ENCODE measurements at regions not wholly inside any gene's neighbourhood (a gene's known extent, or its start where the extent isn't known, plus 50 kb on each side); places are given as distances from the start of the nearest gene placed in this dataset.

GRCh38 chr13:40319699-40320579, 346.5 kb downstream of the FOXO1 start:
- Histone ChIP-seq H2AFZ (ENCODE audit: low read length) (no peak overlapping the region), H3K36me3 (replicated peaks in 1 of 2; ENCODE audit: control insufficient read depth in 2 of 2, insufficient read depth in 2 of 2, low read length in 2 of 2) (no peaks in the 10 kb centered on the region), H3K4me3 (ENCODE audit: low read length in 2 of 2) (no peak overlapping the region), H3K9me3 (replicated peaks in 1 of 2; ENCODE audit: control insufficient read depth in 2 of 2, insufficient read depth in 1 of 2, low read depth in 1 of 2, low read length in 2 of 2) (peaks cover 3 to 8% of the 10 kb centered on the region in 2 donors), H3K18ac (ENCODE audit: low read length) (no peak overlapping the region), H3K23ac (ENCODE audit: low read depth, low read length, poor library complexity) (no peak overlapping the region), H3K4me2 (ENCODE audit: insufficient read depth, low read length, poor library complexity, severe bottlenecking) (no peak overlapping the region), H2BK12ac (ENCODE audit: low read length) (no peak overlapping the region), H4K91ac (ENCODE audit: low read depth, low read length, poor library complexity) (no peak overlapping the region), H3K9ac (ENCODE audit: low read depth, low read length, poor library complexity) (no peak overlapping the region), H2AK5ac (ENCODE audit: low read depth, low read length) (no peak overlapping the region), H3K14ac (ENCODE audit: low read length) (no peak overlapping the region), H2BK15ac (ENCODE audit: low read length) (no peak overlapping the region), H3K79me1 (ENCODE audit: low read depth, low read length) (no peaks in the 10 kb centered on the region), H3K4me1 (ENCODE audit: control insufficient read depth in 2 of 2, insufficient read depth in 1 of 2, low read depth in 1 of 2, low read length in 2 of 2) (peaks cover 0 to 5% of the 10 kb centered on the region in 2 donors), H3K27ac (replicated peaks; ENCODE audit: low read length) (no peak overlapping the region), H3K4ac (ENCODE audit: low read length) (no peak overlapping the region), H4K8ac (ENCODE audit: low read depth, low read length) (no peak overlapping the region), H2BK120ac (ENCODE audit: low read depth, low read length) (no peak overlapping the region), H3K27me3 (ENCODE audit: control insufficient read depth in 3 of 3, insufficient read depth in 3 of 3, low read depth in 1 of 3, low read length in 3 of 3) (no peaks in the 10 kb centered on the region), H2BK5ac (ENCODE audit: low read length) (no peak overlapping the region)
- no CpG with 5 or more reads among the region's 3 CpGs for WGBS, 2 donors (ENCODE audit: extremely low coverage in 2 of 2, insufficient read length in 2 of 2, insufficient replicate concordance in 1 of 2)
- no peak for DNase-seq (ENCODE audit: low spot score)

DNA sequence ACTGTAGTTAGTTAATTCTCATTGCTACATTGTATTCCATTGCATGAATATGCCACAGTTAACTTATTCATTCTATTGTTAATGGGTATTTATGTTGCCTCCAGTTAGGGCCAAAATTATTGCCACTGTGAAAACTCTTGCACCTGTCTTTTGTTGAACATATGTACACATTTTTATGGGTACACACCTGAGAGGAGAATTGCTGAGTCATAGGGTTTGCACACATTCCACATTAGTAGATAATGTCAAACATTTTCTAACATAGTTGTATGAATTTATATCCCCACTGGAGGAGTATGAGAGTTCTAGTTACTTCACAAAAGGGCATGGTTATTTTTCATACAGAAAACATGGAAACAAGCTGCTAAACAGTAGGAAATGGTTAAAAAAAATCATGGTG, 338.4 kb downstream of the FOXO1 start:
- no peak overlapping the region for H3K14ac ChIP-seq (ENCODE audit: low read length)
- no peak overlapping the region for H3K9ac ChIP-seq (ENCODE audit: low read depth, low read length, poor library complexity)
- H2BK12ac ChIP-seq (ENCODE audit: low read length) = no peak overlapping the region

DNA sequence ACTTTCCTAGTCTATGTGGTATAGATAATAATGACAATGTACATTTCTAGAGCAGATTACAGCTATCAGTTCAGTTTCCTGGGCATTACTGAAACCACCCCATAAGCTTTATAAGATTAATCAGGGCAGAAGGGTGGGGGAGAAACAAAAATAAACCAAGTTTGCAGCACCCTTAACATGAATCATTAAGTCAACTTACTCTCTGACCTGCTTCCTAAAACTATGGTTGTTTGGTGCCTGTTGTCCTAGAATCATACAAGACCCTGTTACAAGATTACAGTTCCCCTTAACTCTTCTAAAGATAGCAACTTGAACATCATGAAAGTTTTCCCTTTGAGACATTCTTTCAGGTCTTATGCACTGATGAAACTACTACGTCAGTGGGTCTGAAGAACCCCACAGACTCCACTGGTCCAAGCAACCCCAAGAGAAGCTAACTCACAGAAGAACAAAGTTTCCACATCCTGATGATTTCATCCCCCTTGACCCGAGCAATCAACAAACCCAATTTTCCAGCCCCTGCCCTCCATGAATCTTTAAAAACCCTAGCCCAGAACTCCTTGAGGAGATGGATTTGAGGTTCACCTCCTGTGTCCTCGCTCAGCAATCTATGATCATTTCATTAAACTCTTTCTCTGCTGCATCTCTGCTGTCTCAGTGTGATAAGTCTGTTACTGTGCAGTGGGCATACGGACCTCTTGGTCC, 336.5 kb downstream of the FOXO1 start:
- no peak for DNase-seq (ENCODE audit: low spot score)
- no peak overlapping the region for H4K91ac ChIP-seq (ENCODE audit: low read depth, low read length, poor library complexity)
- H3K23ac ChIP-seq (ENCODE audit: low read depth, low read length, poor library complexity) = no peak overlapping the region
- H3K4me3 ChIP-seq (ENCODE audit: low read length in 2 of 2) = no peak overlapping the region
- H2BK12ac ChIP-seq (ENCODE audit: low read length) = no peak overlapping the region
- no peak overlapping the region for H3K4ac ChIP-seq (ENCODE audit: low read length)
- H3K14ac ChIP-seq (ENCODE audit: low read length) = no peak overlapping the region
- no peak overlapping the region for H2BK120ac ChIP-seq (ENCODE audit: low read depth, low read length)
- no peak overlapping the region for H2AFZ ChIP-seq (ENCODE audit: low read length)
- H3K27me3 ChIP-seq (ENCODE audit: control insufficient read depth in 3 of 3, insufficient read depth in 3 of 3, low read depth in 1 of 3, low read length in 3 of 3) = no peaks in the 10 kb centered on the region
- no peak overlapping the region for H4K8ac ChIP-seq (ENCODE audit: low read depth, low read length)
- H3K79me1 ChIP-seq (ENCODE audit: low read depth, low read length) = no peaks in the 10 kb centered on the region
- WGBS, 2 donors (ENCODE audit: extremely low coverage in 2 of 2, insufficient read length in 2 of 2, insufficient replicate concordance in 1 of 2) = no CpG with 5 or more reads among the region's 4 CpGs
- no peak overlapping the region for H3K9ac ChIP-seq (ENCODE audit: low read depth, low read length, poor library complexity)
- H2BK15ac ChIP-seq (ENCODE audit: low read length) = no peak overlapping the region
- H3K27ac ChIP-seq (replicated peaks; ENCODE audit: low read length) = no peak overlapping the region
- H2BK5ac ChIP-seq (ENCODE audit: low read length) = no peak overlapping the region
- H3K4me2 ChIP-seq (ENCODE audit: insufficient read depth, low read length, poor library complexity, severe bottlenecking) = no peak overlapping the region
- peaks cover 4 to 5% of the 10 kb centered on the region in 2 donors for H3K4me1 ChIP-seq (ENCODE audit: control insufficient read depth in 2 of 2, insufficient read depth in 1 of 2, low read depth in 1 of 2, low read length in 2 of 2)
- peaks cover 0 to 3% of the 10 kb centered on the region in 2 donors for H3K9me3 ChIP-seq (replicated peaks in 1 of 2; ENCODE audit: control insufficient read depth in 2 of 2, insufficient read depth in 1 of 2, low read depth in 1 of 2, low read length in 2 of 2)
- H3K18ac ChIP-seq (ENCODE audit: low read length) = no peak overlapping the region
- no peak overlapping the region for H2AK5ac ChIP-seq (ENCODE audit: low read depth, low read length)
- no peaks in the 10 kb centered on the region for H3K36me3 ChIP-seq (replicated peaks in 1 of 2; ENCODE audit: control insufficient read depth in 2 of 2, insufficient read depth in 2 of 2, low read length in 2 of 2)

More for the DNA sequence above, 338.4 kb downstream of the FOXO1 start:
- Histone ChIP-seq H3K27me3 (ENCODE audit: control insufficient read depth in 3 of 3, insufficient read depth in 3 of 3, low read depth in 1 of 3, low read length in 3 of 3) (no peaks in the 10 kb centered on the region), H3K4me2 (ENCODE audit: insufficient read depth, low read length, poor library complexity, severe bottlenecking) (no peak overlapping the region), H2BK120ac (ENCODE audit: low read depth, low read length) (no peak overlapping the region), H4K91ac (ENCODE audit: low read depth, low read length, poor library complexity) (no peak overlapping the region), H3K4me3 (ENCODE audit: low read length in 2 of 2) (no peak overlapping the region), H3K4me1 (ENCODE audit: control insufficient read depth in 2 of 2, insufficient read depth in 1 of 2, low read depth in 1 of 2, low read length in 2 of 2) (peaks cover 0 to 3% of the 10 kb centered on the region in 2 donors), H3K27ac (replicated peaks; ENCODE audit: low read length) (no peak overlapping the region), H3K18ac (ENCODE audit: low read length) (no peak overlapping the region), H2AFZ (ENCODE audit: low read length) (no peak overlapping the region), H3K79me1 (ENCODE audit: low read depth, low read length) (no peaks in the 10 kb centered on the region), H2BK15ac (ENCODE audit: low read length) (no peak overlapping the region), H3K4ac (ENCODE audit: low read length) (no peak overlapping the region), H3K9me3 (replicated peaks in 1 of 2; ENCODE audit: control insufficient read depth in 2 of 2, insufficient read depth in 1 of 2, low read depth in 1 of 2, low read length in 2 of 2) (peaks cover 0 to 9% of the 10 kb centered on the region in 2 donors), H4K8ac (ENCODE audit: low read depth, low read length) (no peak overlapping the region), H3K36me3 (replicated peaks in 1 of 2; ENCODE audit: control insufficient read depth in 2 of 2, insufficient read depth in 2 of 2, low read length in 2 of 2) (no peaks in the 10 kb centered on the region), H3K23ac (ENCODE audit: low read depth, low read length, poor library complexity) (no peak overlapping the region), H2BK5ac (ENCODE audit: low read length) (no peak overlapping the region), H2AK5ac (ENCODE audit: low read depth, low read length) (no peak overlapping the region)
- DNase-seq (ENCODE audit: low spot score) = no peak

- H3K14ac ChIP-seq (ENCODE audit: low read length) = no peak overlapping the region
- no peaks in the 10 kb centered on the region for H3K36me3 ChIP-seq (replicated peaks in 1 of 2; ENCODE audit: control insufficient read depth in 2 of 2, insufficient read depth in 2 of 2, low read length in 2 of 2)
- H2AK5ac ChIP-seq (ENCODE audit: low read depth, low read length) = no peak overlapping the region
- H3K4me3 ChIP-seq (ENCODE audit: low read length in 2 of 2) = no peak overlapping the region
- no peak overlapping the region for H3K18ac ChIP-seq (ENCODE audit: low read length)
- no peak overlapping the region for H2BK120ac ChIP-seq (ENCODE audit: low read depth, low read length)
- H3K9me3 ChIP-seq (replicated peaks in 1 of 2; ENCODE audit: control insufficient read depth in 2 of 2, insufficient read depth in 1 of 2, low read depth in 1 of 2, low read length in 2 of 2) = no peaks in the 10 kb centered on the region
- no peak overlapping the region for H3K27ac ChIP-seq (replicated peaks; ENCODE audit: low read length)
- H3K23ac ChIP-seq (ENCODE audit: low read depth, low read length, poor library complexity) = no peak overlapping the region
- no peaks in the 10 kb centered on the region for H3K79me1 ChIP-seq (ENCODE audit: low read depth, low read length)
- DNase-seq (ENCODE audit: low spot score) = no peak
- H2BK12ac ChIP-seq (ENCODE audit: low read length) = no peak overlapping the region
- H3K27me3 ChIP-seq (ENCODE audit: control insufficient read depth in 3 of 3, insufficient read depth in 3 of 3, low read depth in 1 of 3, low read length in 3 of 3) = no peaks in the 10 kb centered on the region
- no CpG with 5 or more reads among the region's 9 CpGs for WGBS, 2 donors (ENCODE audit: extremely low coverage in 2 of 2, insufficient read length in 2 of 2, insufficient replicate concordance in 1 of 2)
- H2AFZ ChIP-seq (ENCODE audit: low read length) = no peak overlapping the region
- H3K4me2 ChIP-seq (ENCODE audit: insufficient read depth, low read length, poor library complexity, severe bottlenecking) = no peak overlapping the region
- H4K8ac ChIP-seq (ENCODE audit: low read depth, low read length) = no peak overlapping the region
- no peak overlapping the region for H3K9ac ChIP-seq (ENCODE audit: low read depth, low read length, poor library complexity)
- no peak overlapping the region for H4K91ac ChIP-seq (ENCODE audit: low read depth, low read length, poor library complexity)
- H2BK15ac ChIP-seq (ENCODE audit: low read length) = no peak overlapping the region
- H2BK5ac ChIP-seq (ENCODE audit: low read length) = no peak overlapping the region
- peaks cover 4 to 5% of the 10 kb centered on the region in 2 donors for H3K4me1 ChIP-seq (ENCODE audit: control insufficient read depth in 2 of 2, insufficient read depth in 1 of 2, low read depth in 1 of 2, low read length in 2 of 2)
- H3K4ac ChIP-seq (ENCODE audit: low read length) = no peak overlapping the region
Measured at GRCh38 chr13:40330950-40331349, 335.5 kb downstream of the FOXO1 start.

Data from neuronal stem cell (in vitro differentiated cells).